HepG2 (cell line): ENCODE measurements at regions not wholly inside any gene's neighbourhood (a gene's known extent, or its start where the extent isn't known, plus 50 kb on each side); places are given as distances from the start of the nearest gene placed in this dataset.
A peak's percentile ranks its signal among the peaks of the same experiment; 100 is the strongest.
"Not testable (repeated sequence)": the region's sequence is repeated elsewhere in the genome, so short reads cannot be mapped to it uniquely, and the experiment has no call there.

ENCODE experiments used
- ATAC-seq: fragments of 200-7000 bp; cut with Tn5 transposase; 3 replicates; pipeline ENCODE4 v1.9.1; 2020; ENCODE audit warnings: mild to moderate bottlenecking, moderate library complexity
- BruUV-seq: library from RNA; stranded (reverse); fragments of 400-500 nt; replicated peaks from 2 replicates; lab custom pipeline; 2021; lab: Mats Ljungman, UMichigan
- CTCF ChIA-PET: fragments of 300-600 bp; formaldehyde crosslinking; extraction: SDS; loops from one replicate; lab custom pipeline; 2021; ENCODE audit warnings: low total read pairs, inconsistent platforms, low intra/inter-chr PET ratio; lab: Yijun Ruan, JAX
- POLR2A ChIA-PET: fragments of 350-600 bp; sonication (Branson Sonifier 250); formaldehyde crosslinking; loops from one replicate; lab custom pipeline; 2020; ENCODE audit warnings: antibody characterized with exemption, inconsistent platforms; lab: Yijun Ruan, JAX
- DNase-seq: peaks from one replicate; pipeline ENCODE4 v3.0.0-alpha.2; 2015; ENCODE audit warnings: low spot score
- FAIRE-seq: peaks from 3 replicates; lab custom pipeline; 2011; peaks lifted over from hg19 to GRCh38; lab: Jason Lieb, UNC
- H2AFZ ChIP-seq: one replicate; pipeline ENCODE4 v1.6.1; 2011; ENCODE audit warnings: low read length, inconsistent platforms
- H3K27ac ChIP-seq: fragments of 300-600 bp; 3 replicates; pipeline ENCODE4 v1.8.0; 2011; ENCODE audit warnings: mixed run types, mild to moderate bottlenecking, mixed read lengths, low read length, inconsistent platforms; ENCODE audit not compliant: insufficient read depth; ENCODE audit errors: extremely low read length
- H3K27me3 ChIP-seq, 2 experiments: fragments of 200-600 bp in 1 of 2; 2 replicates in 1 of 2; 3 replicates in 1 of 2; pipeline versions ENCODE4 v1.6.0 to v1.8.0; 2011; ENCODE audit warnings: low read length in 2 of 2, mild to moderate bottlenecking in 2 of 2, moderate library complexity in 2 of 2, inconsistent platforms in 1 of 2; ENCODE audit not compliant: insufficient read depth in 2 of 2, control insufficient read depth in 1 of 2
- H3K36me3 ChIP-seq, 2 experiments: fragments of 200-600 bp in 1 of 2; replicated peaks in 1 of 2; 2 replicates in 1 of 2; 3 replicates in 1 of 2; pipeline versions ENCODE4 v1.5.1 to v1.8.0; 2011; ENCODE audit warnings: low read length in 2 of 2, inconsistent platforms in 1 of 2; ENCODE audit not compliant: insufficient read depth in 2 of 2, control insufficient read depth in 1 of 2
- H3K4me1 ChIP-seq: 2 replicates; pipeline ENCODE4 v1.5.1; 2012; ENCODE audit warnings: low read length, inconsistent platforms; ENCODE audit not compliant: insufficient read depth
- H3K4me2 ChIP-seq: 2 replicates; pipeline ENCODE4 v1.6.0; 2011; ENCODE audit warnings: low read depth, low read length, inconsistent platforms
- H3K4me3 ChIP-seq, 3 experiments: fragments of 200-600 bp in 1 of 3; sonication (generic), shearing (Covaris generic) in 1 of 3; replicated peaks in 1 of 3; 2 replicates each; pipeline ENCODE4 v1.5.1; 2011 to 2016; ENCODE audit warnings: low read length in 3 of 3, inconsistent platforms in 2 of 3, low read depth in 2 of 3, mild to moderate bottlenecking in 2 of 3, control low read depth in 1 of 3, mixed read lengths in 1 of 3; ENCODE audit not compliant: insufficient read depth in 1 of 3
- H3K79me2 ChIP-seq: one replicate; pipeline ENCODE4 v1.6.1; 2011; ENCODE audit warnings: low read length, inconsistent platforms; ENCODE audit not compliant: insufficient read depth
- H3K9ac ChIP-seq: 2 replicates; pipeline ENCODE4 v1.6.0; 2011; ENCODE audit warnings: mild to moderate bottlenecking, low read depth, low read length, inconsistent platforms; ENCODE audit not compliant: insufficient read depth
- H3K9me3 ChIP-seq: 2 replicates; pipeline ENCODE4 v1.5.1; 2012; ENCODE audit warnings: mild to moderate bottlenecking, low read length
- H4K20me1 ChIP-seq: 2 replicates; pipeline ENCODE4 v1.6.0; 2011; ENCODE audit warnings: inconsistent platforms, mild to moderate bottlenecking, low read length, moderate library complexity; ENCODE audit not compliant: insufficient read depth
- WGBS: methylation state at CpG from one replicate; pipeline ENCODE4 v1.1.6; 2017; ENCODE audit warnings: low lambda C conversion rate; 5-methylcytosine and 5-hydroxymethylcytosine counted together
- in situ Hi-C: cut with HindIII; loops from 2 replicates; pipeline ENCODE4 v1.10.0; 2017; ENCODE audit warnings: low pct_unique_long_range_greater_than_20kb; ENCODE audit not compliant: extremely low pct_ligation_motif_present
- intact Hi-C: fragments of 100-400 bp; cut with micrococcal nuclease; formaldehyde crosslinking; loops from one replicate; pipeline ENCODE4 v1.10.0; 2022; ENCODE audit not compliant: unreplicated experiment
- TF ChIP-seq, protein P1 (sequence below): fragments of 450-650 bp; IDR thresholded peaks from 2 replicates; pipeline ENCODE4 v1.6.1; 2016

DNA sequence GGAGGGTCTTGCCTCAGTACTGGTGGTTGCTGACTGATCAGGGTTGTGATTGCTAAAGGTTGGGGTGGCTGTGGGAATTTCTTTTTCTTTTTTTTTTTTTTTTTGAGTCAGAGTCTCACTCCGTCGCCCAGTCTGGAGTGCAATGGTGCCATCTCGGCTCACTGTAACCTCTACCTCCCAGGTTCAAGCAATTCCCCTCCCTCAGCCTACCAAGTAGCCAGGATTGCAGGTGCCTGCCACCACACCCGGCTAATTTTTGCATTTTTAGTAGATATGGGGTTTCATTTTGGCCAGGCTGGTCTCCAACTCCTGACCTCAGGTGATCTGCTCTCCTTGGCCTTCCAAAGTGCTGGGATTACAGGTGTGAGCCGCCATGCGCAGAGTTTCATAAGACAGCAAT lies 632.9 kb upstream of the TPTE start:
- H3K4me2 ChIP-seq, H3K36me3 ChIP-seq, H3K79me2 ChIP-seq, POLR2A ChIA-PET, H3K27me3 ChIP-seq, BruUV-seq, FAIRE-seq, H3K27ac ChIP-seq, DNase-seq, H3K4me1 ChIP-seq, H2AFZ ChIP-seq, H4K20me1 ChIP-seq, in situ Hi-C loops, ATAC-seq, H3K9ac ChIP-seq, intact Hi-C loops, H3K4me3 ChIP-seq, CTCF ChIA-PET: not testable (repeated sequence)
- peaks cover 72% of the 10 kb centered on the region for H3K9me3 ChIP-seq
- WGBS, result 17% methylated on average over 6 of the region's 6 CpGs

DNA sequence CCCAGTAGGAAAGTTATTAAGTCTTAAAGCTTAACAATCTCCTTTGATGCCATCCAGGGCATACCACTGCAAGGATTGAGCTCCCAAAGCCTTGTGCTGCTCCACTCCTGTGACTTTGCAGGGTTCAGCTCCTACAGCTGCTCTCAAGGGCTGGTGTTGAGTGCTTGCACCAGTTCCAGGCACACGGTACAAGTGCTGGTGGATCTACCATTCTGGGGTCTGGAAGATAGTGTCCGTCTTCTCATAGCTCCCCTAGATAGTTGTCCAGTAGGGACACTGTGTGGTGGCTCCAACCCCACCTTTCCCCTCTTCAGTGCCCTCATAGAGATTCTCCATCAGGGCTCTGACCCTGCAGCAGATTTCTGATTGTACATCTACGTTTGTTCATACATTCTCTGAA lies 617.8 kb upstream of the TPTE start:
- ATAC-seq, DNase-seq, H3K36me3 ChIP-seq, H3K4me3 ChIP-seq, CTCF ChIA-PET, H3K4me2 ChIP-seq, intact Hi-C loops, H3K27ac ChIP-seq, BruUV-seq, H2AFZ ChIP-seq, H3K9ac ChIP-seq, FAIRE-seq, H3K79me2 ChIP-seq, H3K4me1 ChIP-seq, in situ Hi-C loops, H4K20me1 ChIP-seq, POLR2A ChIA-PET, H3K27me3 ChIP-seq: not testable (repeated sequence)
- peaks cover 82% of the 10 kb centered on the region for H3K9me3 ChIP-seq
- WGBS, result 7% methylated on average over 2 of the region's 3 CpGs

DNA sequence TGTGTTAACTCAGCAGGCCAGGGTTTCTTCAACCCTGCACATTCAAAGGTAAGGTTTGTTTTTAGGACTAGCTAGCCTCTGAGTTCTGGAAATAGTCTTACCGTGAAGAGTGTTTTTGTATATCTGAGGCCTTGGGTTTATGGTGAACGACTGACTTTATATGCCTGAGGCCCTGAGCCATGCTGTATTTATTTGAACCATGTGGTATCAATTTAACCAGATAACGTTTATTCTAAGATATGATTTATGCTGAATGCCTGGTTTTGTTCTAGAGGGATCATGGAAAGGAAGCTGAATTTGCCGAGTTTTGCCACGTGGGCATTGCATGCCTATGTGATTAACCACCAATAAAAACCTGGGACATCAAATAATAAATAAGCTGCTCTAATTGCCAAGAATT lies 607.2 kb upstream of the TPTE start:
- in situ Hi-C loops, FAIRE-seq, CTCF ChIA-PET: not testable (repeated sequence)

More for the DNA sequence above, 607.2 kb upstream of the TPTE start:
- not testable (repeated sequence) for ATAC-seq, H3K27ac ChIP-seq, H4K20me1 ChIP-seq, H3K79me2 ChIP-seq, BruUV-seq, DNase-seq, H3K36me3 ChIP-seq, H3K9ac ChIP-seq, H3K27me3 ChIP-seq, H3K4me2 ChIP-seq
- H3K9me3 ChIP-seq, result peaks cover 77% of the 10 kb centered on the region
- WGBS, result under 1% methylated on average over 5 of the region's 5 CpGs
- TF ChIP-seq, protein P1, sequence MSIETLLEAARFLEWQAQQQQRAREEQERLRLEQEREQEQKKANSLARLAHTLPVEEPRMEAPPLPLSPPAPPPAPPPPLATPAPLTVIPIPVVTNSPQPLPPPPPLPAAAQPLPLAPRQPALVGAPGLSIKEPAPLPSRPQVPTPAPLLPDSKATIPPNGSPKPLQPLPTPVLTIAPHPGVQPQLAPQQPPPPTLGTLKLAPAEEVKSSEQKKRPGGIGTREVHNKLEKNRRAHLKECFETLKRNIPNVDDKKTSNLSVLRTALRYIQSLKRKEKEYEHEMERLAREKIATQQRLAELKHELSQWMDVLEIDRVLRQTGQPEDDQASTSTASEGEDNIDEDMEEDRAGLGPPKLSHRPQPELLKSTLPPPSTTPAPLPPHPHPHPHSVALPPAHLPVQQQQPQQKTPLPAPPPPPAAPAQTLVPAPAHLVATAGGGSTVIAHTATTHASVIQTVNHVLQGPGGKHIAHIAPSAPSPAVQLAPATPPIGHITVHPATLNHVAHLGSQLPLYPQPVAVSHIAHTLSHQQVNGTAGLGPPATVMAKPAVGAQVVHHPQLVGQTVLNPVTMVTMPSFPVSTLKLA, result peak; percentile 95
- TF ChIP-seq, all 625 proteins: peak for 1; not testable (repeated sequence) for 624
- H3K4me3 ChIP-seq, H2AFZ ChIP-seq, intact Hi-C loops, H3K4me1 ChIP-seq, POLR2A ChIA-PET: not testable (repeated sequence)
